ENCODE measurements at regions not wholly inside any gene's neighbourhood (a gene's known extent, or its start where the extent isn't known, plus 50 kb on each side); places are given as distances from the start of the nearest gene placed in this dataset.

- no peak overlapping the region for H3K27ac Mint-ChIP-seq
- H3K27me3 Mint-ChIP-seq, result no peaks in the 10 kb centered on the region
- DNase-seq, result no peak
- H3K36me3 Mint-ChIP-seq, result no peaks in the 10 kb centered on the region
- H3K9me3 Mint-ChIP-seq, result no peaks in the 10 kb centered on the region
- CTCF ChIA-PET, result no interaction called here
- H3K4me3 Mint-ChIP-seq, result no peak overlapping the region
- H3K4me1 Mint-ChIP-seq, result no peaks in the 10 kb centered on the region
Measured at GRCh38 chr3:146818301-146818700, 213.2 kb upstream of the PLSCR5 start.

GRCh38 chr3:146817704-146818103 lies 212.6 kb upstream of the PLSCR5 start:
- no peak for DNase-seq
- no peaks in the 10 kb centered on the region for H3K36me3 Mint-ChIP-seq
- no peak overlapping the region for H3K27ac Mint-ChIP-seq
- CTCF ChIA-PET, result no interaction called here
- no peak overlapping the region for H3K4me3 Mint-ChIP-seq
- no peaks in the 10 kb centered on the region for H3K4me1 Mint-ChIP-seq
- no peaks in the 10 kb centered on the region for H3K27me3 Mint-ChIP-seq
- H3K9me3 Mint-ChIP-seq, result no peaks in the 10 kb centered on the region

GRCh38 chr3:146814601-146815315 lies 209.6 kb upstream of the PLSCR5 start:
- H3K4me3 Mint-ChIP-seq, result no peak overlapping the region
- CTCF ChIA-PET, result no interaction called here
- H3K36me3 Mint-ChIP-seq, result no peaks in the 10 kb centered on the region
- H3K27ac Mint-ChIP-seq, result no peak overlapping the region
- no peaks in the 10 kb centered on the region for H3K27me3 Mint-ChIP-seq
- no peaks in the 10 kb centered on the region for H3K4me1 Mint-ChIP-seq
- H3K9me3 Mint-ChIP-seq, result no peaks in the 10 kb centered on the region
- no peak for DNase-seq

- no peak overlapping the region for H3K4me3 Mint-ChIP-seq
- no peaks in the 10 kb centered on the region for H3K4me1 Mint-ChIP-seq
- H3K36me3 Mint-ChIP-seq, result no peaks in the 10 kb centered on the region
- no peaks in the 10 kb centered on the region for H3K27me3 Mint-ChIP-seq
- CTCF ChIA-PET, result no interaction called here
- no peak for DNase-seq
- H3K27ac Mint-ChIP-seq, result no peak overlapping the region
- H3K9me3 Mint-ChIP-seq, result no peaks in the 10 kb centered on the region
Measured at GRCh38 chr3:146813496-146813895, 208.3 kb upstream of the PLSCR5 start.

GRCh38 chr3:146803745-146804144 lies 198.6 kb upstream of the PLSCR5 start:
- CTCF ChIA-PET, result no interaction called here
- H3K9me3 Mint-ChIP-seq, result no peaks in the 10 kb centered on the region
- no peak overlapping the region for H3K4me3 Mint-ChIP-seq
- H3K4me1 Mint-ChIP-seq, result no peaks in the 10 kb centered on the region
- H3K27ac Mint-ChIP-seq, result no peak overlapping the region
- no peak for DNase-seq
- H3K36me3 Mint-ChIP-seq, result no peaks in the 10 kb centered on the region
- H3K27me3 Mint-ChIP-seq, result no peaks in the 10 kb centered on the region

GRCh38 chr3:146801492-146801891 lies 196.3 kb upstream of the PLSCR5 start:
- H3K27ac Mint-ChIP-seq, result no peak overlapping the region
- CTCF ChIA-PET, result no interaction called here
- H3K9me3 Mint-ChIP-seq, result no peaks in the 10 kb centered on the region
- no peaks in the 10 kb centered on the region for H3K27me3 Mint-ChIP-seq
- no peak overlapping the region for H3K4me3 Mint-ChIP-seq
- no peaks in the 10 kb centered on the region for H3K36me3 Mint-ChIP-seq
- H3K4me1 Mint-ChIP-seq, result no peaks in the 10 kb centered on the region
- no peak for DNase-seq

GRCh38 chr3:146800484-146800883 lies 195.3 kb upstream of the PLSCR5 start:
- no peak for DNase-seq
- Mint-ChIP-seq H3K4me1 (no peaks in the 10 kb centered on the region), H3K27ac (no peak overlapping the region), H3K9me3 (no peaks in the 10 kb centered on the region), H3K36me3 (no peaks in the 10 kb centered on the region), H3K4me3 (no peak overlapping the region), H3K27me3 (no peaks in the 10 kb centered on the region)
- CTCF ChIA-PET, result no interaction called here

- Mint-ChIP-seq H3K27ac (no peak overlapping the region), H3K27me3 (no peaks in the 10 kb centered on the region), H3K4me3 (no peak overlapping the region), H3K4me1 (no peaks in the 10 kb centered on the region), H3K36me3 (no peaks in the 10 kb centered on the region), H3K9me3 (peaks cover 8% of the 10 kb centered on the region)
- CTCF ChIA-PET, result no interaction called here
- no peak for DNase-seq
Measured at GRCh38 chr3:146796078-146796477, 190.9 kb upstream of the PLSCR5 start.

GRCh38 chr3:146783446-146783845 lies 178.3 kb upstream of the PLSCR5 start:
- Mint-ChIP-seq H3K9me3 (no peaks in the 10 kb centered on the region), H3K36me3 (no peaks in the 10 kb centered on the region), H3K4me1 (no peaks in the 10 kb centered on the region), H3K4me3 (no peak overlapping the region), H3K27ac (no peak overlapping the region), H3K27me3 (no peaks in the 10 kb centered on the region)
- CTCF ChIA-PET, result no interaction called here
- DNase-seq, result no peak

- Mint-ChIP-seq H3K36me3 (no peaks in the 10 kb centered on the region), H3K4me1 (no peaks in the 10 kb centered on the region), H3K27ac (no peak overlapping the region), H3K27me3 (no peaks in the 10 kb centered on the region), H3K4me3 (no peak overlapping the region), H3K9me3 (no peaks in the 10 kb centered on the region)
- CTCF ChIA-PET, result no interaction called here
- DNase-seq, result no peak
Measured at GRCh38 chr3:146781606-146782005, 176.5 kb upstream of the PLSCR5 start.

GRCh38 chr3:146781059-146781458 lies 175.9 kb upstream of the PLSCR5 start:
- Mint-ChIP-seq H3K27me3 (no peaks in the 10 kb centered on the region), H3K36me3 (no peaks in the 10 kb centered on the region), H3K27ac (no peak overlapping the region), H3K9me3 (no peaks in the 10 kb centered on the region), H3K4me3 (no peak overlapping the region), H3K4me1 (no peaks in the 10 kb centered on the region)
- CTCF ChIA-PET, result no interaction called here
- no peak for DNase-seq

GRCh38 chr3:146780251-146780650 lies 175.1 kb upstream of the PLSCR5 start:
- CTCF ChIA-PET, result no interaction called here
- H3K27me3 Mint-ChIP-seq, result no peaks in the 10 kb centered on the region
- no peaks in the 10 kb centered on the region for H3K4me1 Mint-ChIP-seq
- no peak for DNase-seq
- H3K36me3 Mint-ChIP-seq, result no peaks in the 10 kb centered on the region
- H3K27ac Mint-ChIP-seq, result no peak overlapping the region
- H3K9me3 Mint-ChIP-seq, result no peaks in the 10 kb centered on the region
- H3K4me3 Mint-ChIP-seq, result no peak overlapping the region

GRCh38 chr3:146777941-146778340 lies 172.8 kb upstream of the PLSCR5 start:
- Mint-ChIP-seq H3K4me3 (no peak overlapping the region), H3K36me3 (no peaks in the 10 kb centered on the region), H3K27me3 (no peaks in the 10 kb centered on the region), H3K27ac (no peak overlapping the region), H3K9me3 (peaks cover 6% of the 10 kb centered on the region), H3K4me1 (no peaks in the 10 kb centered on the region)
- no peak for DNase-seq
- CTCF ChIA-PET, result no interaction called here

GRCh38 chr3:146772211-146772743 lies 167.1 kb upstream of the PLSCR5 start:
- H3K4me1 Mint-ChIP-seq, result no peaks in the 10 kb centered on the region
- no peaks in the 10 kb centered on the region for H3K36me3 Mint-ChIP-seq
- CTCF ChIA-PET, result interaction anchor here (0.6 kb wide), 1 partner anchor 457 kb away, joined by 3 read pairs; no protein-coding TSS in a partner anchor
- no peak overlapping the region for H3K4me3 Mint-ChIP-seq
- H3K9me3 Mint-ChIP-seq, result peaks cover 10% of the 10 kb centered on the region
- no peak for DNase-seq
- no peak overlapping the region for H3K27ac Mint-ChIP-seq
- no peaks in the 10 kb centered on the region for H3K27me3 Mint-ChIP-seq

- Mint-ChIP-seq H3K36me3 (no peaks in the 10 kb centered on the region), H3K27me3 (no peaks in the 10 kb centered on the region), H3K4me1 (no peaks in the 10 kb centered on the region), H3K9me3 (peaks cover 10% of the 10 kb centered on the region), H3K27ac (no peak overlapping the region), H3K4me3 (no peak overlapping the region)
- DNase-seq, result no peak
- CTCF ChIA-PET, result no interaction called here
Measured at GRCh38 chr3:146770881-146771280, 165.7 kb upstream of the PLSCR5 start.

GRCh38 chr3:146770301-146770700 lies 165.2 kb upstream of the PLSCR5 start:
- H3K4me3 Mint-ChIP-seq, result no peak overlapping the region
- DNase-seq, result no peak
- peaks cover 10% of the 10 kb centered on the region for H3K9me3 Mint-ChIP-seq
- no peaks in the 10 kb centered on the region for H3K36me3 Mint-ChIP-seq
- no peaks in the 10 kb centered on the region for H3K4me1 Mint-ChIP-seq
- no peak overlapping the region for H3K27ac Mint-ChIP-seq
- no peaks in the 10 kb centered on the region for H3K27me3 Mint-ChIP-seq
- CTCF ChIA-PET, result no interaction called here

All from activated naive CD4-positive, alpha-beta T cell treated with anti-CD3 and anti-CD28 coated beads, Interleukin-2, amount 10 ng/mL, durations not matched to agents 7 days and 5 days (primary cell).